ENCODE measurements at regions not wholly inside any gene's neighbourhood (a gene's known extent, or its start where the extent isn't known, plus 50 kb on each side); places are given as distances from the start of the nearest gene placed in this dataset.

- no peaks in the 10 kb centered on the region for H3K36me3 ChIP-seq
- DNase-seq (ENCODE audit: low spot score in 2 of 2), result no peak
- peaks cover 0 to 31% (median 3%) of the 10 kb centered on the region in 4 donors for H3K9me3 ChIP-seq
- H3K4me1 ChIP-seq, result no peaks in the 10 kb centered on the region
- H3K27me3 ChIP-seq, result no peaks in the 10 kb centered on the region
- WGBS, 2 donors, result 79 to 93% methylated on average over 11 of the region's 11 CpGs
- no peak for TF ChIP-seq EP300 (IDR thresholded peaks at IDR 0.05)
- no peak for TF ChIP-seq POLR2A (IDR thresholded peaks at IDR 0.05)
- TF ChIP-seq CTCF (IDR thresholded peaks at IDR 0.05), result no peak
- H3K4me3 ChIP-seq, result no peak overlapping the region
- no peak overlapping the region for H3K27ac ChIP-seq
Observed at GRCh38 chr22:49296561-49296960, 531.1 kb downstream of the BRD1 start.

DNA sequence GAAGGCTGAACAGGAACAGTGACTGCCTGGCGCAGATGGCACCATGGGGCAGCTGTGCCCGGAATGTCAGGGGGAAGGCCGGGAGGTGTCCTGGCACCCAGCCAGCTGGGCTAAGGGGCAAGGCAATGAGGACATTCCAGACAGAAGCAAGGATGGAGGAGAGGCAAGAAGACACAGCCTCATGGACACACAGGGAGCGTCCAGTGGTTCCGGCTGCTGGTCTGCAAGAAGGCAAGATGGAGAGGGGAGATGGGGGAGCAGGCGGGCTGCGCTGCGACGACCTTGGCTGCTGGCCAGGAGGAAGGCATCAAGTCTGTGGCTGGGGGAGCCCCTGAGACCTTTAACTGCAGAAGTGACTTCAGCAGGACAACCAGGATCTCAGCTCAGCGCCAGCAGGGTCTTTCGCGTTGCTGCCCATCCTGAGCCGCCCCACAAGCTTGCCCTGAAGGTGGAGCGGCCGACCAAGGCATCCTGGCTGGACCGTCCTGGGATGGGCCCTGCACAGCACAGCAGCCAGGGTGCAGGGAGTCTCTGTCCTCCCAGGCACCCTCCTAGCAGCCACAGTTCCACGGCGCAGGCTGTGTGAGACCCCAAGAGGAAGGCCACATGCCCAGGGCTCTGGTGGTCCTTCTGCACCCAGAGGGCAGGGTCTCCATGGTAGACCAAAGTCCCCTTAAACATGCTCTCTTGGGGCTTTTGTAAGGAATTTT lies 531.7 kb downstream of the BRD1 start:
- TF ChIP-seq EP300 (IDR thresholded peaks at IDR 0.05), result no peak
- TF ChIP-seq CTCF (IDR thresholded peaks at IDR 0.05), result no peak
- no peak for TF ChIP-seq POLR2A (IDR thresholded peaks at IDR 0.05)
- WGBS, 2 donors, result 78 to 82% methylated on average over 12 to 18 of the region's 18 CpGs
- no peak overlapping the region for H3K4me3 ChIP-seq

DNA sequence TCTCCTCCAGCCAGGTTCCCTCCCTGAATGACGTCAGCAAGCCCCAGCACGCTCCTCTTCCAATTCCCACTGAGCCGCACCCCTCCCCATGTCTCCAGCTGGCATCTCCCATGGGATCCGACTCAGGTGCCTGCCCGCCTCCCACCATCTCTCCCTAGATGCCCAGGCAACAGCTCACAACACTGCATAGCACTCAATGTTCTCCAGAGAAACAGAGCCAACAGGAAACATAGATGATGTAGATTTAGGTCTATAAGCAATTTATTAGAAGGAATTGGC lies 532.3 kb downstream of the BRD1 start:
- H3K27me3 ChIP-seq, result no peaks in the 10 kb centered on the region
- DNase-seq (ENCODE audit: low spot score in 2 of 2), result no peak
- peaks cover 0 to 31% (median 3%) of the 10 kb centered on the region in 4 donors for H3K9me3 ChIP-seq
- no peaks in the 10 kb centered on the region for H3K4me1 ChIP-seq
- no peak overlapping the region for H3K27ac ChIP-seq
- no peak overlapping the region for H3K4me3 ChIP-seq
- 84 to 96% methylated on average over 5 of the region's 5 CpGs for WGBS, 2 donors
- TF ChIP-seq CTCF (IDR thresholded peaks at IDR 0.05), result no peak
- TF ChIP-seq EP300 (IDR thresholded peaks at IDR 0.05), result no peak
- no peak for TF ChIP-seq POLR2A (IDR thresholded peaks at IDR 0.05)
- H3K36me3 ChIP-seq, result no peaks in the 10 kb centered on the region

More for the DNA sequence above, 531.7 kb downstream of the BRD1 start:
- peaks cover 0 to 31% (median 3%) of the 10 kb centered on the region in 4 donors for H3K9me3 ChIP-seq
- H3K27me3 ChIP-seq, result no peaks in the 10 kb centered on the region
- no peaks in the 10 kb centered on the region for H3K36me3 ChIP-seq
- no peaks in the 10 kb centered on the region for H3K4me1 ChIP-seq
- H3K27ac ChIP-seq, result no peak overlapping the region
- DNase-seq (ENCODE audit: low spot score in 2 of 2), result no peak

DNA sequence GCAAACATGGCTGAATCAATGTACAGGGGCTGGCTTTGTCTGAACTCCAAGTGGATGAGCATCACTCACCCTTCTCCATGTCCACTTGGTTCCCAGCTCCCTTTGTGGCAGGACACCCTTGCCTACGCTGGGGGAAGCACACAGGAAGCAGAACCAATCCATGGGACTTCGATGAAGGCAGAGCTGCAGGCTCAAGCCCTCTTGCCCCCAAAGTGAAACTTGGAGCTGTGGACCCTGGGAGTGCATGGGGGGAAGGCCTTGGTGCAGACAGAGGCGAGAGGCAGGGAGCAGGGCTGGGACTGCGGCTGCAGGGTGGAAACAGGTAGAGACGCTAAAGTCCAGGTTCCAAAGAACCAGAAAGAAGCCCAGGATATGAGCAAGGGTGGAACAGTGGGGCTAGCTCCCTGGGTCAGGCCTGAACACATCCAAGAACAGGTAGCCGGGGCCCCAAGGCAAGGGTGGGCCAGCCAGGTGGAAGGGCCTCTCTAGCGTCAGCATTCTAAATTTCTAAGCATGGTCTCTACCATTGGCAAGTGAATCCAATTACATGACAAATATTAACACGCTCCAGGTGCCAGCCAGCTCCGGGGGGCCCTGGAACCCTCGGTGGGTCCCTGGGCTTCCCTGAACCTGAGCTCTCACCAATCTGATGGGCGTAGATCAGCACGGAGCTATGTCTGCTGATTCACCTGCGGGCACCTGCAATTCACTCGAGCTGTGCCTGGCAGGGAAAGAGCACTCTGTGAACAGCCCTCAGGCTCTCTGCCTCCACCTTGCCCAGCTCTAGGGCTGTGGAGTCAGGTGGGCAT lies 532.8 kb downstream of the BRD1 start:
- TF ChIP-seq EP300 (IDR thresholded peaks at IDR 0.05) (no peak), POLR2A (IDR thresholded peaks at IDR 0.05) (no peak), CTCF (IDR thresholded peaks at IDR 0.05) (no peak)
- no peak overlapping the region for H3K4me3 ChIP-seq
- no peaks in the 10 kb centered on the region for H3K4me1 ChIP-seq
- H3K27ac ChIP-seq, result no peak overlapping the region
- no peak for DNase-seq (ENCODE audit: low spot score in 2 of 2)
- H3K36me3 ChIP-seq, result no peaks in the 10 kb centered on the region
- H3K9me3 ChIP-seq, result peaks cover 0 to 31% (median 3%) of the 10 kb centered on the region in 4 donors
- no peaks in the 10 kb centered on the region for H3K27me3 ChIP-seq
- WGBS, 2 donors, result 87 to 88% methylated on average over 12 to 14 of the region's 14 CpGs

DNA sequence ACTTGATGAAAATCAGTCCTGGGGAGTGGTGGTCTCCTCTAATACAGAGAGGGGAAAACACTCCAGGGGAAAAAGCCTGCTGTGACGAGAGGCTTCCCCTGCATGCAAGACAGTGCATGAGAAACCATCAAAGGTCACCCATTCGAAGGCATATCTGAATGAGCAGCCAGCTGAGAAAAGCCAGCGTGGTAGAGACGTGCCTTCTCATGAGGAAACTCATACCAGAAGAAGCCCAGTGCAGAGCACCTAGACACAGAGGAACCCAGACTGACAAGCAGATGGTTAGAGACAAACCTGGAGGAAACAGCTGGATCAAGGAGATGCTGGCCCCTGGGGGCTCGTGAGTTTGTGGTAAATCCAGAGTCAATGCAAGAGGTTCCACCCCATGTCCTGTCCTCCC lies 534.8 kb downstream of the BRD1 start:
- Histone ChIP-seq H3K27me3 (no peaks in the 10 kb centered on the region), H3K36me3 (no peaks in the 10 kb centered on the region), H3K27ac (no peak overlapping the region), H3K4me1 (no peaks in the 10 kb centered on the region), H3K9me3 (peaks cover 0 to 31% (median 3%) of the 10 kb centered on the region in 4 donors), H3K4me3 (no peak overlapping the region)
- 84 to 87% methylated on average over 5 of the region's 5 CpGs for WGBS, 2 donors
- no peak for DNase-seq (ENCODE audit: low spot score in 2 of 2)
- TF ChIP-seq POLR2A (IDR thresholded peaks at IDR 0.05) (no peak), EP300 (IDR thresholded peaks at IDR 0.05) (no peak), CTCF (IDR thresholded peaks at IDR 0.05) (no peak)

Measured in tibial nerve (tissue), 4 donors.